ENCODE measurements at regions not wholly inside any gene's neighbourhood (a gene's known extent, or its start where the extent isn't known, plus 50 kb on each side); places are given as distances from the start of the nearest gene placed in this dataset.

DNA sequence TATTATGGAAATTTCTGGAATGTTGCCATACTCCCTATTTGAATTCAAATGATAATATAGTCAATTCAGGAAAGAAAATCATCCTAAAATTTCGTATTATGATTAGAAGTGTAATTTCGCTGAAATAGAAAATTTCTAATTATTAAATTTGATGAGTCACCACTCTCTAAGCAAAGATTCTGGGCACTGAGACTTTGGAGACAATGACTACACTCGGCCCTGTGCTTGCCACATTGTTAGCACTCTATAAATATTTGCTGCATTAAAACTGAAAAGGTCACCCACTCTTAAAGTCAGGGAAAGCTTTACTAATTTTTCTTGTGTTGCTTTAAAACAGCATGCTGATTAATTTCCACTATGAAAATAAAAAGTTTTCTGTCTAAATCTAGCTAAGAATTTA is 240.3 kb downstream of the TLE4 start:
- Histone ChIP-seq H3K9me3 (ENCODE audit: low read depth, low read length) (no peaks in the 10 kb centered on the region), H3K9ac (ENCODE audit: insufficient read length) (no peak overlapping the region), H3K27ac (no peak overlapping the region), H3K4me3 (no peak overlapping the region), H3K36me3 (ENCODE audit: insufficient read depth, low read length) (no peaks in the 10 kb centered on the region)
- DNase-seq (ENCODE audit: low read depth, low spot score) = no peak
- no peak for TF ChIP-seq FOXP2 (optimal IDR thresholded peaks at IDR 0.05; ENCODE audit: control extremely low read depth, extremely low read length, insufficient read depth)
- TF ChIP-seq POLR2AphosphoS5 (IDR thresholded peaks at IDR 0.05; ENCODE audit: borderline replicate concordance, low read depth, low read length) = no peak
- no peak for TF ChIP-seq EZH2 (IDR thresholded peaks at IDR 0.05)

GRCh38 chr9:79809931-79810330 is 238.2 kb downstream of the TLE4 start:
- DNase-seq (ENCODE audit: low read depth, low spot score) = no peak
- H3K4me3 ChIP-seq = no peak overlapping the region

GRCh38 chr9:79809316-79809876 is 237.6 kb downstream of the TLE4 start:
- H3K9me3 ChIP-seq (ENCODE audit: low read depth, low read length) = no peaks in the 10 kb centered on the region
- no peak overlapping the region for H3K9ac ChIP-seq (ENCODE audit: insufficient read length)
- no peaks in the 10 kb centered on the region for H3K36me3 ChIP-seq (ENCODE audit: insufficient read depth, low read length)
- H3K4me3 ChIP-seq = no peak overlapping the region
- TF ChIP-seq EZH2 (IDR thresholded peaks at IDR 0.05) (no peak), POLR2AphosphoS5 (IDR thresholded peaks at IDR 0.05; ENCODE audit: borderline replicate concordance, low read depth, low read length) (no peak), FOXP2 (optimal IDR thresholded peaks at IDR 0.05; ENCODE audit: control extremely low read depth, extremely low read length, insufficient read depth) (no peak)
- no peak overlapping the region for H3K27ac ChIP-seq
- no peak for DNase-seq (ENCODE audit: low read depth, low spot score)

More at GRCh38 chr9:79809931-79810330, 238.2 kb downstream of the TLE4 start:
- Histone ChIP-seq H3K9me3 (ENCODE audit: low read depth, low read length) (no peaks in the 10 kb centered on the region), H3K27ac (no peak overlapping the region), H3K9ac (ENCODE audit: insufficient read length) (no peak overlapping the region), H3K36me3 (ENCODE audit: insufficient read depth, low read length) (no peaks in the 10 kb centered on the region)
- no peak for TF ChIP-seq EZH2 (IDR thresholded peaks at IDR 0.05)
- TF ChIP-seq FOXP2 (optimal IDR thresholded peaks at IDR 0.05; ENCODE audit: control extremely low read depth, extremely low read length, insufficient read depth) = no peak
- TF ChIP-seq POLR2AphosphoS5 (IDR thresholded peaks at IDR 0.05; ENCODE audit: borderline replicate concordance, low read depth, low read length) = no peak

DNA sequence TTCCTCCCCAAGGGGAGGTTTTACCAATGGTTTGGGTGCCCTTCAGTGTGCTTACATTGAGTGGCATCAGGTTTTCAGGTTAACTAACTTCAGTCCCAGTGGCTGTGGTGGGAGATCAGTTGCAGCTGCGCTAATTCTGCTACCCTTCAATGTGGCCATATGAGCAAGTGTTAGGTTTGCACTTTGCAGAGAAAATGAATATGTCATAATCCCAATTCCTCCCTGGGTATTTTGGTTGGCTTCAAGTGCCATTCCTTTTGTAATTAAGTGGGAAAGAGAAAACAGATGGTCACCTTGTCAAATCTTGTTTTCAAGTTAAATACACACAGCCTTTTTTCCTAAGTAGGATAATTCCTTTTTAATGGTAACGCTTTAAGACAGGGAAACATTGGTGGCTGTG is 236.2 kb downstream of the TLE4 start:
- Histone ChIP-seq H3K9me3 (ENCODE audit: low read depth, low read length) (no peaks in the 10 kb centered on the region), H3K27ac (no peak overlapping the region), H3K4me3 (no peak overlapping the region), H3K36me3 (ENCODE audit: insufficient read depth, low read length) (no peaks in the 10 kb centered on the region), H3K9ac (ENCODE audit: insufficient read length) (no peak overlapping the region)
- TF ChIP-seq POLR2AphosphoS5 (IDR thresholded peaks at IDR 0.05; ENCODE audit: borderline replicate concordance, low read depth, low read length) = no peak
- no peak for TF ChIP-seq FOXP2 (optimal IDR thresholded peaks at IDR 0.05; ENCODE audit: control extremely low read depth, extremely low read length, insufficient read depth)
- no peak for TF ChIP-seq EZH2 (IDR thresholded peaks at IDR 0.05)
- no peak for DNase-seq (ENCODE audit: low read depth, low spot score)

- DNase-seq (ENCODE audit: low read depth, low spot score) = no peak
- Histone ChIP-seq H3K9me3 (ENCODE audit: low read depth, low read length) (no peaks in the 10 kb centered on the region), H3K4me3 (no peak overlapping the region), H3K9ac (ENCODE audit: insufficient read length) (no peak overlapping the region), H3K27ac (no peak overlapping the region), H3K36me3 (ENCODE audit: insufficient read depth, low read length) (no peaks in the 10 kb centered on the region)
- no peak for TF ChIP-seq POLR2AphosphoS5 (IDR thresholded peaks at IDR 0.05; ENCODE audit: borderline replicate concordance, low read depth, low read length)
- TF ChIP-seq EZH2 (IDR thresholded peaks at IDR 0.05) = no peak
- TF ChIP-seq FOXP2 (optimal IDR thresholded peaks at IDR 0.05; ENCODE audit: control extremely low read depth, extremely low read length, insufficient read depth) = no peak
Observed at GRCh38 chr9:79806086-79806485, 234.3 kb downstream of the TLE4 start.

DNA sequence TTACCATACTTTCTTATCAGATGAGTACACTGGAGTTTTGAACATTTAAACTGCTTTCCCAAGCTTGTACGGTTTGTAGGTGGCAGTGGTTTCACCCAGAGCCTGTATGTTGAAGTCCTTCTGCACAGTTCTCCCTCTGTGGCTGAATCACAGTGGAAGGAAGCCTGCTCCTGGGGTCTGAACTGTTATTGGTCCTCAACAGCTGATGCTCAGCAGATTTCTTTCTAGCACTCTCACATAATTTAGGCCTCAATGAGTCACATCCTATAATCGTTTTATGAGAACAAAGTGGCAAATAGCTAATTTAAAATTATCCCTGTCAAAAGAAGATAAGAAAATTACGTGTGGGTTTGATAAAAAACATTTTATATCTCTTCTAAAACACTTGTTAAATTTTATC is 229.7 kb downstream of the TLE4 start:
- Histone ChIP-seq H3K9me3 (ENCODE audit: low read depth, low read length) (no peaks in the 10 kb centered on the region), H3K4me3 (no peak overlapping the region), H3K27ac (no peak overlapping the region), H3K9ac (ENCODE audit: insufficient read length) (no peak overlapping the region), H3K36me3 (ENCODE audit: insufficient read depth, low read length) (no peaks in the 10 kb centered on the region)
- TF ChIP-seq FOXP2 (optimal IDR thresholded peaks at IDR 0.05; ENCODE audit: control extremely low read depth, extremely low read length, insufficient read depth) = no peak
- TF ChIP-seq POLR2AphosphoS5 (IDR thresholded peaks at IDR 0.05; ENCODE audit: borderline replicate concordance, low read depth, low read length) = no peak
- no peak for TF ChIP-seq EZH2 (IDR thresholded peaks at IDR 0.05)
- no peak for DNase-seq (ENCODE audit: low read depth, low spot score)

GRCh38 chr9:79800578-79800977 is 228.8 kb downstream of the TLE4 start:
- H3K9ac ChIP-seq (ENCODE audit: insufficient read length) = no peak overlapping the region

GRCh38 chr9:79799691-79800335 is 228.0 kb downstream of the TLE4 start:
- H3K4me3 ChIP-seq = no peak overlapping the region
- no peaks in the 10 kb centered on the region for H3K36me3 ChIP-seq (ENCODE audit: insufficient read depth, low read length)
- DNase-seq (ENCODE audit: low read depth, low spot score) = no peak
- no peak overlapping the region for H3K9ac ChIP-seq (ENCODE audit: insufficient read length)
- H3K9me3 ChIP-seq (ENCODE audit: low read depth, low read length) = no peaks in the 10 kb centered on the region
- TF ChIP-seq EZH2 (IDR thresholded peaks at IDR 0.05) = no peak
- TF ChIP-seq FOXP2 (optimal IDR thresholded peaks at IDR 0.05; ENCODE audit: control extremely low read depth, extremely low read length, insufficient read depth) = no peak
- no peak for TF ChIP-seq POLR2AphosphoS5 (IDR thresholded peaks at IDR 0.05; ENCODE audit: borderline replicate concordance, low read depth, low read length)
- H3K27ac ChIP-seq = no peak overlapping the region

More at GRCh38 chr9:79800578-79800977, 228.8 kb downstream of the TLE4 start:
- no peaks in the 10 kb centered on the region for H3K36me3 ChIP-seq (ENCODE audit: insufficient read depth, low read length)
- H3K4me3 ChIP-seq = no peak overlapping the region
- TF ChIP-seq POLR2AphosphoS5 (IDR thresholded peaks at IDR 0.05; ENCODE audit: borderline replicate concordance, low read depth, low read length) (no peak), EZH2 (IDR thresholded peaks at IDR 0.05) (no peak), FOXP2 (optimal IDR thresholded peaks at IDR 0.05; ENCODE audit: control extremely low read depth, extremely low read length, insufficient read depth) (no peak)
- H3K27ac ChIP-seq = no peak overlapping the region
- no peak for DNase-seq (ENCODE audit: low read depth, low spot score)
- H3K9me3 ChIP-seq (ENCODE audit: low read depth, low read length) = no peaks in the 10 kb centered on the region
